Uterus (tissue), 2 donors: ENCODE measurements at regions not wholly inside any gene's neighbourhood (a gene's known extent, or its start where the extent isn't known, plus 50 kb on each side); places are given as distances from the start of the nearest gene placed in this dataset.

ENCODE experiments used
- CTCF ChIP-seq, 4 experiments: fragments of 200-600 bp in 2 of 4; fragments of 450-650 bp in 2 of 4; sonication (generic) in 2 of 4; IDR thresholded peaks; one replicate each; pipeline ENCODE4 v1.5.1; 2016 to 2019; ENCODE audit warnings: antibody characterized with exemption in 4 of 4, mild to moderate bottlenecking in 2 of 4, moderate library complexity in 1 of 4
- POLR2A ChIP-seq, 2 donors: fragments of 450-650 bp; IDR thresholded peaks; one replicate each; pipeline ENCODE4 v1.6.1; 2016; ENCODE audit warnings: antibody characterized with exemption in 2 of 2, mild to moderate bottlenecking in 1 of 2, moderate library complexity in 1 of 2

DNA sequence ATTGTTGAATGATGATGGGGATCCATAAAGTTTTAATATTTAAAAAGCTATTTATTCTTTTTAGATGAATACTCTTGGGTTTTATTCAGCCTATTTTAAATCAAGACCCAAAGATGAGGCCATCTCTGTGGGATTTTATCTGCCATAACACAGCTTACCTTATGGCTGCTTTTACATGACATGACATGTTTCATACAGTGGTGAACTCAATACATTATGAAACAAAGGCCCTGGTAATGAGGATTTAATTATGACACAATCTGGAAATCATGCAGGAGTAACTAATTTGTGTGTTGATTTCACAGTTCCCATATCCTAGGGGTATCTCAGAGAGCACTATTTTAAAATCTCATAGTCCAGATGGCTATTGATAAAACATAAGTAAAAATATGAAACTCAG, 661.8 kb upstream of the FZD8 start:
- TF ChIP-seq CTCF (IDR thresholded peaks at IDR 0.05) = no peak
- no peak for TF ChIP-seq POLR2A (IDR thresholded peaks at IDR 0.05)
